HG02884 (cell line): ENCODE measurements at regions not wholly inside any gene's neighbourhood (a gene's known extent, or its start where the extent isn't known, plus 50 kb on each side); places are given as distances from the start of the nearest gene placed in this dataset.

Source experiments
- ATAC-seq: cut with Tn5 transposase; IDR thresholded peaks from one replicate; pipeline ENCODE4 v1.9.1; 2021; ENCODE audit warnings: mild to moderate bottlenecking, moderate library complexity; ENCODE audit not compliant: unreplicated experiment

DNA sequence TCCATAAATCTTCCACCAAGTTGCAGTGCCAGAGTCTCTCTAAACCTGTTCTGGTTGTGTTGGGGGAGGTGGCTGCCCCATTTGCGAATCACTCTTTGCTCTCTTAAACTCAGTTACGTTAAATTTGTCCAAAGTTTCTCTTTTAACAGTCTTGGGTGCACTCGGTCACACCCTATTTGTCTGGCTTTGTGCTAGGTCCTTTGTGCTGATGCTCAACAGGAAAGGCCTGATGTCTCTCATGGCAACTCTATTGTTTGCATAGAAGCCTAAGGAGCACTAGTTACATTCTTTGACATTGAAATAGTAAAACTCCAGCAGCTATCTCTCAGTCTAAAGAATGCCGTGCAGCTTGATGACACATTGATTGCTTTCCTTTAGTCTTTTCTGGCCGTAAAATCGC lies 105.1 kb downstream of the TRMT11 start:
- ATAC-seq, result no peak

DNA sequence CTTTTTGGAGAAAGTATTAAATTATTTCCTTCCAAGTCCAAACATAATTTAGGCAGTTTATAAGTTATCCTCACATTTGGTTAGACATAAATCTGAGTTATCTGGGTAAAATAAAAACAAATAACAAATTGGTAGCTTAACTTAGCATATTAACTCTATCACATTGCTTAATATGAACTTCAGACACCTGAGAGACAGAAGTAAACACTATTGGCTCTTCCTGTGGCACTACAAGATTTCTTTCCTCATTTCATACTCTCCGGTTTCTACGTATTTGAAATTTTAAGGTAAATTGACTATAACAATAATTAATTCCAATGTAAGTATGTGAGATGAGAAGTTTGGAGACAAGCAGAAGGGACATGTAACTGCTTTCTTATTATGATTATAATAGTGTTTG lies 106.8 kb downstream of the TRMT11 start:
- ATAC-seq, result no peak

DNA sequence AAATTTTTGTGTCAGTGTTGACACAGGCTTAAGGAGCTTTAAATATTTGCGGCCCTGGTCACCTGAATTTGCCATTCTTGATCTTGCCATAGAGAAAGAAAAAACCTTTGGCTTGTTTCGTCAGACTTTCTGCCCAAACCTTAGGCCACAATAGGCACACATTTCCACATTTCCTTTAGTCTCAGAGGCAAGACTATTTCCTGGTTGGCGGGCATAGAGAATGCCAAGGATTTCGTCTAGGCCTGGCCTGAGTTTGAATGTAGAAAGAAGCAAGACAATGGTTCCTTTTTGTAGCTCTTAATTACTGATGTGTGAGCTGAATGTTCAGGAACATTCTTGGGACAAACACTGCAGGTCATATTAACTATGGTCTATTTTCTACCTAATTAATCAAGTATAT lies 108.1 kb downstream of the TRMT11 start:
- no peak for ATAC-seq

DNA sequence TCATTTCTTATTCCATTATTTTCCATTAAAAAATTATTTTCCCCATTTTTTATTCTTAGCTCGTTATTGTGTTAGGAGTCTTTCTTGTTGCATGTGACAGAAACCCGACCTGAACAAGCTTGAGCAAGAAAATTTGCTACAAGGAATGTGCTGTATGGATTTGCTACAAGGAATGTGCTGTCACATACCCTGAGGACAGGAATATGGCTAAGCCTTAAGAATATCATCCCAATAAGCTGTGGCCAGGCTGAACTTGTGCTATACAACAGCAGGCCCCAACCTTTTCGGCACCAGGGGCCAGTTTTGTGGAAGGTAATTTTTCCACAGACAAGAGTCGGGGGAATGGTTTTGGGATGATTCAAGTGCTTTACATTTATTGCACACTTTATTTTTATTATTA lies 114.0 kb downstream of the TRMT11 start:
- ATAC-seq, result no peak

DNA sequence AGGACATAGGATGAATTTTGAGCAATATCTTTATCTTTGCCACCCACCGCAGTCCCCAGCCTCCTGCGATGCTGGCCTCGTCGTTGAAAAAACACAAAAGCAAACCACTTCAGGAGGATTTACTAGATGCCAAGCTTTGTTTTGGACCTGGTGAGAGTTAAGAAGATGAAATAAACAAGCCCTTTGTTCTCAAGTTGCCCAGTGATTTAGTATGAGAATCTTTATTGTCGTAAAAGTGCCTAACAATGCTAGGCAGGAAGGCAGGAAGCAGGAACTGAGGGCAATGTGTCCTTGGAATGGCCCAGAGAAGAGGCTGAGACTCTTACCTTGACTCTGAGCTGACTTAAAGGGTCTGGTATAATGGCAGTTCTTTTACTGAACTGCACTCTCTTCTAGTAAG lies 116.0 kb downstream of the TRMT11 start:
- ATAC-seq, result no peak

DNA sequence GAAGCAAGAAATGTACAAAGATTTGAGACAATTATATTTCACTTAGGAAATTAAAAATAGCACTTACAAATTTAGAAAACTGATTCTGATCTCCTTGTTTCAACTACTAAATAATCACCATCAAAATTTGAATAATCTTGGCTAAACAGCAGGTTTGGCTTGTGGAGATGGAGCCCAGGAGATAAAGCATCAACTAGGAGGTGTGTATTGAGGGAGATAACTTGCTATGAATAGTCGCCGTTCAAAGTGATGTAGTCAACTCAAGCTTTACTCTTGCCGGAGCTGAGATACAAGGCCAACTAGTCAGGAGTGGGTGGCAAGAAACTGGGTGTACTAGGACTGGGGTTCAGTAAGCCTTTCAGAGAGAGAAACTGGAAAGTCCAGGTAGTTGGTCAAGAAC lies 117.7 kb downstream of the TRMT11 start:
- no peak for ATAC-seq

DNA sequence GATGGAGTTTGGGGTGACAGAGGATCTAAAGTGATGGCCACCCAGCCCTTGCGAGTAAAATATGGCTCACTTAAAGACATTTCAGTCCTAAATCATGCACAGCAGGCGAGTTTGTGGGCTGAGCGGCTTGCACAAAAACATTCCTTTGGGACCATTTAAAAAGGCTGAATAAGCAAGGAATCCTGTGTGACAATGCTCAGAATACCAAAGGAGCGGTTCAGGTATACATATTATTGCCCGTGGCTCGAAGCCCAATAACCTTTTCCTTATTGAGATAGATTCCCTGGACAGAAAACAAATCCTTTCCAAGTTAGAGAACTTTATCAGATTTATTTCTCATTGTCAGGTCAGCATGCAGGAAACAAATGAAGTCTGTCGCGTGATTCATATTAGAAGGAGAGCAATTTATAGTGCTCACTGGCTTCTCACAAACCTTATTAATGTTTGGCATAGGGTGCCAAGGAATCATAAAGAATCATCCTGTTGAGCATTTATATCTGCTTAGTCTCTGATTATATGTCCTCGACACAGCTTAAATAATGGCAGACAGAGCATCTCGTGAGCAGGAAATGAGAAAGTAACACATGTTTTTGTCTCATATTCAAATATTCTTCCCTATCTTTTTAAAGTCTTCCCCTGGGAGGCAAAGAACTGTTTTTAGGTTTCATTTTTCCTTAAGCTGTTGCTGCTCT lies 121.3 kb downstream of the TRMT11 start:
- no peak for ATAC-seq

DNA sequence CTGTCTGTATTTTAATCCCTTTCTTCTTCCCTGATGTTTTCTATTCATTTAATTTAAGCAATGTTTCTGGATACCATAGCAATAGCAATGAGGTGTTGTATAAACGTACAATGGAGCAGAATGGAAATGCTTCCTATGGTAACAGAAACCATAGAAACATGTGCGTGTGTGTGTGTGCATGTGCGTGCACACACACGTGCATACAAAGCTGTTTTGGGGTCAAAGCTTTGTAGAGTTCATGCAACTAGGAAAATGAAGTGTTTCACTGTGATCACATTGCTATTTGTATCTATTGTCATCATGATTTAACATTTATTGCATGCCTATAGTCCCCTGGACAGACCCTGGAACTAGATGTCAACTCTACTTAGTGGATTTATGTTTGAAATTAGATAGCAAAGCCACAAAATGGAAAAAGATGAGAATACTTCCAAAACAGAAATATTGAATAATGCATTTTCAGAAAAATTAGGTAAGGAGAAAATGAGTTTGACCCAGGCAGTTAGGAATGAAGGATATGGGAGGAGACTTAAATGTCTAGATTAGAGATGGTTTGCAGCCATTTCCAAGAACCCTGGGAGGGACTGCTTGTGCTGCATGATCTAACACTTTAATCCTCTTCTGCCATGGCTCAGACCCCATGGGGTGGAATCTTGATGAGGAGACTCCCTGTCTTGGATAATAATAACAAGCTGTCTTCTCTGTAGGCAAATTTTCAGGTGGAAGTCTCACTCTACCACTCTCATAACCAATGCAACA lies 124.4 kb downstream of the TRMT11 start:
- no peak for ATAC-seq

DNA sequence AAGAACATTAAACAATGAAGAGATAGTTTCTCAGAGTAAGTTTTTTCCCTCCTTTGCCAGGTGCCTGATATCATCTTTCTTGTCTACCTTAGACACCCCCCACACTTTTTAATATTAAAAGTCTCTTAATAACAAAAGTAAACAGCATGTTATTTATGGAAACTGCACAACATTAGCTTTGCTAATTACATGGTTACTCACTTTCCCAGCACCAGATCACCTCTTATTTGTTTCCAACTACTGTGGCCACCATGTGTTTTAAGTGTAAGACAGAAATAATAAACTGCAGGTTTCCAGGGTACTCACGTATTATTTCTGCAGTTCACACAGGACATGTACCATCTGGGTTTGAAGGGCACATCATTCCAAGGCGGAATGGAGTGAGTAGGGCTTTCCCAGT lies 125.0 kb downstream of the TRMT11 start:
- no peak for ATAC-seq

DNA sequence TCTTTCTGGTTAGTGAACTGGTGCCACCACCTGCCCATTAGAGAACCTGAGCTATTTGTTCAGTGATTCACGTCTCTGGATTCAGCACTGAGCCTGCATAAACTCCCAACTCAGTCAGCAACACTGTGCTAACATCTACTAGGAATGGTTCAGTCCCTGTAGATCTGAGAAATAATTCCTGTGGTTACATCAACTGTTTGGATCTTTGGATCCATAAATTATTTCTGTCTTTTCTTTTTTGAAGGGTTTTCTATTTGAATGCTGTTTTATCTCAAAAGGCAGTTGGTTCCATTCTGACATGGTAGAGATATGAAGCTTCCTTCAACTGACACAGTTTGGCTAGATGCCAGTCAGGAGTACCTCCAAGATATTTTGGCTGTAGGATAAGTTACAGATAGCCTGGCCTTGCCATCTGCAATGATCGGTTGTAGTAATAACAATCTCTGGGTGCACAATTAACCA lies 125.9 kb downstream of the TRMT11 start:
- no peak for ATAC-seq

DNA sequence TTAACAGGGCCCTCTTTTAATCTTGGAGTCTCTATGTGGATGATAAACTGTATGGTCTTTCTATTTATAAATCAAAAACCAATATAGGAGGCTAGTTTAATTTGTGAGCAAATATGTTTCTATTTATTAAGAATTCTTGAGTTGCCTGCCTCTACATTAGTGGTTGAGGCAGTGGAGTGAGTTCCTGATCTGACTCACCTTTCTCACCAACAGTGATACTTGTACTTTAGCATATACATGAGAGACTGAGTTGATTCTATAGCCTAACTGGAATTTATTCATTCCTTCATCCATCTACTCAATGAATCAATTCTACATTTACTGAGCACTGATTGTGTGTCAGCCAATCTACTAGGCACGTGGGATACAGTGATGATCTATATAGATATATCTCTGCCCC lies 126.9 kb downstream of the TRMT11 start:
- ATAC-seq, result peak; percentile 65

DNA sequence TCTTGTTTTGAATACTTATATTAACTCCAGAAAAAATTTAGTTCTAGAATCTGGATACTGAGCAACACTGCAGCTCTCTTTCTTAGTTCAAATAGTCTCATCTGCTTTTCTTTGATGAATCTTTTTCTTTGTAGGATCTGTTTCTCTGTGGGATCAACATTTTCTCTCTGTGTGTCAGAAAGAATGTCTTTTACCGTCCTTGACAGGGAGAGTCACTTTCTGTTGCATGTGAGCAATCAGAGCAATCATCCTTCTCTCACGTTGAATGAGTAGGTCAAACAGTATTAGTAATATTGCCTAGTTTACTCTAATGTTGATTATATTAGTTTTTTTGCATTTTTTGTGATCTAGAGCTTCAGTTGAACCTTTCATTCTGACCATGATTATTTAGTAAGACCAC lies 130.9 kb downstream of the TRMT11 start:
- ATAC-seq, result no peak

DNA sequence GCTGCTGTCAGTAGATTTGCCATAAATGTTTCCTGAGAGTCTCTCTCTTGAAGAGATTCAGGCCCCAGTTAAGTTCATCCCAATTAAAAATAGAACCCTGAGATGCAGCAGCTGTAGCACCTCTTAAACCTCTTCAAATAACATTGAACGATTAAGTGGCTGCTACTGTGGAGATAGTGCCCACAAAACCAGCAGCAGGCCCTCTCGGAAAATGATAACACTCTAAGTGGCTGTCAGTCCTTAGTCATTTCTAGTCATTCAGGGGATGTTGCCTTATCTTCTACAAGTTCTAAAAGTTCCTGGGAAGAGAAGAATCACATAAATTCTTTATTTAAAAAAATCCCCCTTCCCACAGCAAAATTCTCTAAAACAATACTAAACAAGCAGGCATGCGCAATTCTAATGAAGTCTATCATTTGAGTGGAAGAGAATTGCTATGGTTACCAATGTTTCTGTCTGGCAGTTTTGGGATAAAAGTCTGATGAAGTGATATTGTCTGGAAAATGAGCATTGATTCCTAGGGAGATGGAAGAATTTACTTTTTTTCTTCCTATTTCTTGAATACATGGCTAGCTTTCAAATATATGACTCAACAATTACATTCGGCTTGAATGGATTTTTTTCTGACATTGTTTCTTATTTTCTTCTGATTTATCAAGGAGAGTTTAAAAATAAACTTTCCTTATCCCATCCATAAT lies 131.9 kb downstream of the TRMT11 start:
- no peak for ATAC-seq

DNA sequence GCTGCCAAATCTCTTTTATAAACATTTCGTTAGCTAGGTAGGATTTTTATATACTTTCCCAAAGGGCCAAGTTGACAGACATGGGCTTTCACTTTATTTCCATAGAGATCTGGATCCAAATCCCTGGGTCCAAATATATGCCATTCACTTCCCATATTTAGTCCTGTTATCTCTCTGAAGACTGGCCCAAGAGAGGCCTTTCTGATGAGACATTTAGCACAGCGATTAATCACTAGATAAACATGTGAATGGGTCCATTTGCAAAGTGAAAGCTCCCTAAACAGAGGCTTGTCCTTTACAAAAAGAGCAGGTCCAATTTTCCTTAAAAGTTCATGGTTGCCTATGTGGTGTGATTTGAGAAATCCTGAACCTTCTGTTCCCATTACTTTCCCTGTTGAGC lies 132.6 kb downstream of the TRMT11 start:
- ATAC-seq, result no peak

DNA sequence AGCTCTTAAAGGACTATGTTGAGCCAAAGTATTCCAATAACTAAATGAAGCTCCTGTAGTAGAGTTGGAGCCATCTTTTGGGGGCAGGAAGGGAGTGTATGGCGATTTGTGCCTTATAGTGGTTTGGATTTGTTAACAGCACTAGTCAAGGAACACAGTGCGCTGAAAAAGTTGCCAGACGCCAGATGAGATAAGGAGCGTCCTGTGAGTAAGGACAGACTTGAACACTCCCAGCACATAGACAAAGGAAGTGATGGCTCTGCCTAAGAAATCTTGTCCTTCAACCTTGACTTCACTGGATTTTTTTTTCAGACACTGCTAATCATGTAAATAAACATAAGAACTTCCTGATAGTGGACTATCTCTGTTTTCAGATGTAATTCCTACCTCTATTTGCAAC lies 136.9 kb downstream of the TRMT11 start:
- ATAC-seq, result no peak

DNA sequence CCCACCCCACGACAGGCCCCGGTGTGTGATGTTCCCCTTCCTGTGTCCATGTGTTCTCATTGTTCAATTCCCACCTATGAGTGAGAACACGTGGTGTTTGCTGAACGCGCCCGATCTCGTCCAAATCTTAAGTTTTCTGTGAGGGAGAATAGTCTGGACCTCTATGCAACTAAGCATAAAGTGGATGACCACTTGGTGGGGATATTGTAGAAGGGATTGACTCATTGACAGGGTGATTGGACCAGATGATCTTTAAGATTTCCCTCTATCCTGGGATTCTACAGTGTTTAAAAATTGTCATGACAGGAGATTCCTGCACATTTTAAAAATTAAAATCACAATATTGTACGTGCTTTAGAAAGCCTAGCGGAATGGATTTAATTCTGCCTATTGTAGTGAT lies 141.3 kb downstream of the TRMT11 start:
- ATAC-seq, result no peak

DNA sequence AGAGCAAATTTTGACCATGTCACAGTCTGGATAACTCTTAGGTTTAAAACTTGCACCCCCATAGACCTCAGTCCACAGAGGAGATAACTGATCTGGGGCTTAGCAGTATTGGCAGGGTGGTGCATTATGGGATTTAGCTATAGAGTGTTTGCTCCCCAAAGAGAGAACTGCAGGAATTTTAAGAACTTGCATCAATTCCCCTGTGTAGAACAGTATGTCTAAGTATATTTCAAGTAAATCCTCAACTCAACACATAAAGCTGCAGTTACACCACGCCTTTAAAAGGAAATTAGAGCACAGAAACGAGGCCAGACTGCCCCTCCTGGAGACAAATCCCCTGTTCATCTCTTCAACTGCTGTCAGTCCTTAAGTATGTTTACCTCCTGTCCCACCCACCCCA lies 144.9 kb downstream of the TRMT11 start:
- ATAC-seq, result no peak

DNA sequence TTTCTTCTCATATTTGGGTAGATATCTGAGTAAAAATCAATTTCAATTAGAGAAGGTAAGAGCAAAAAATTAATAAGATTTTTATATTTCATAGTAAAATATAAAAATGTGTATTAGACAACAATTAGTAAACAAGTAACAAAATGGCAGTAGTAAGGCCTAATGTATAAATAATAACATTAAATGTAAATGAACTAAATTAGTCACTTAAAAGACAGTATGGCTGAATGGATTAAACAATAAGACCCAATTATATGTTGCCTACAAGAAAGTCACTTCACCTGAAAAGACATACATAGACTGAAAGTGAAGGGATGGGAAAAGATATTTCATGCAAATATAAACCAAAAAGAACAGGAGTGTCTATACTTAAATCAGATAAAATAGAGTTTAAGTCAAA lies 147.6 kb downstream of the TRMT11 start:
- ATAC-seq, result no peak

DNA sequence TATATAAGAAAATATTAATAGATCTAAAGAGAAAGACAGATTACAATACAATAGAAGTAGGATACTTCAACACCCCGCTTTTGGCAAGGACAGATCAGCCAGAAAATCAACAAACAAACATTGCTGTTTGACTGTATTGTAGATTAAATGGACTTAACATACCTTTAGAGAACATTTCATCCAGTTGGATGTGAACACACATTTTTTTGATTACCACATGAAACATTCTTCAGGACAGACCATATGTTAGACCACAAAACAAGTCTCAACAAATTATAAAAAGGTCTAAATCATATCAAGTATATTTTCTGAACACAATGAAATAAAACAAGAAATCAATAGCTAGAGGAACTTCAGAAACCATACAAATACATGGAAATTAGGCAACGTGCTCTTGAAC lies 148.2 kb downstream of the TRMT11 start:
- ATAC-seq, result no peak

DNA sequence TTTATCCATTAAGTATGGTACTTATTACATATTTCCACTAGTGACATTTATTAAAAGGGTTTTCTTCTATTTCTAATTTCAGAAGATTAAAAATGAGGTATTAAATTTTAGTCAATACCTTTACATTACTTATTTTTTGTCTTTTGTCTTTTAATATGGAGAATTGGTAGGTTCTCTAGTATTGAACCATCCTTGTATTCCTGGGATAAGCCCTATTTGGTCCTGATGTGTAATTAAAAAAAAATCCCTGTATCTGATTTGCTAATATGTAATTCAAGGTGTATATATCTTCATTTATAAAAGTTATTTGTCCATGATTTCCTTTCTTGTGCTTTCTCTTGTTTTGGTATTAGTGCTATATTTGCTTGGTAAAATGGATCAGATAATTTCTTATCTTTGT lies 153.7 kb downstream of the TRMT11 start:
- ATAC-seq, result no peak

DNA sequence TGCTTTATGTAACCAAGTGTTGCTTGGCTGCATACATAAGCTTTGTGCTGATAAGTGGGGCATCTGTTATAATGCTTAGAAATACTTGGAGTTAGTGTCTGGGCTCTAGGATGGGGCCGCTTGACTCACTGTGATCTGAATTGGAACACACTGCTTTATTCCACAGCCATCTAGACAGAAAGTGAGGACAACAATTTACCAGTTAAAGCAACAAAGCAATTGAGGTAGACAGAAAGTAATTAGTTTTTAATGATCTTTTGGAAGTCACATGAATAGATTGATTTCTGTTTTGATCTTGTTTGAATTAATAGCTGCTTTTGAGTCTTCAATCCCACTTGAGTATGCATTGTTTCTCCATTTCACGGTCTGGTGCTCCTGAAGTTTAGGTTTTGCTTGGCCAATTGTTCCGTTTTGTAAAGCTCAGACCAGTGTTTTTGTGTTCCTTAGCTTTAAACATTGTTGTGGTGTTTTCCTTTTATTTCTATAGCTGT lies 157.5 kb downstream of the TRMT11 start:
- no peak for ATAC-seq

DNA sequence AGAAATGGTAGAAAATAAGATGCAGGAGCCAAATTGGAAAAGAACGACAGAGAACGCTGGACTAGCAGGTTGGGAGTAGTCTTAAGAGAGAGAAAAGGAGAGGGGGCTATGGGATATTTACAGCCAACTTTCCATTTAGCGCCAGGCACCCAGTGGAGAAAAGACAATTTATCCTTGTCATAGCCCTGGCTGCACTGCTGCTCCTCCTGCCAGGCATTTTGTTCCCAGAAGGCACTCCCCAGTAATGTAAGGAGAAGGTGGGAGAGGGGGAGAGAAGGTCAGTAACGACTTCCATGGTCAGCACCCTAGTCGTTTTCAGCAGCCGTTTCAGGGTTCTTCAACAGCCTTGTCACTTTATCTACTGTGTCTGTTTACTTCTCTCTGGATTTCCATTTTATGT lies 159.0 kb downstream of the TRMT11 start:
- no peak for ATAC-seq
